ENCODE measurements at regions not wholly inside any gene's neighbourhood (a gene's known extent, or its start where the extent isn't known, plus 50 kb on each side); places are given as distances from the start of the nearest gene placed in this dataset.

DNA sequence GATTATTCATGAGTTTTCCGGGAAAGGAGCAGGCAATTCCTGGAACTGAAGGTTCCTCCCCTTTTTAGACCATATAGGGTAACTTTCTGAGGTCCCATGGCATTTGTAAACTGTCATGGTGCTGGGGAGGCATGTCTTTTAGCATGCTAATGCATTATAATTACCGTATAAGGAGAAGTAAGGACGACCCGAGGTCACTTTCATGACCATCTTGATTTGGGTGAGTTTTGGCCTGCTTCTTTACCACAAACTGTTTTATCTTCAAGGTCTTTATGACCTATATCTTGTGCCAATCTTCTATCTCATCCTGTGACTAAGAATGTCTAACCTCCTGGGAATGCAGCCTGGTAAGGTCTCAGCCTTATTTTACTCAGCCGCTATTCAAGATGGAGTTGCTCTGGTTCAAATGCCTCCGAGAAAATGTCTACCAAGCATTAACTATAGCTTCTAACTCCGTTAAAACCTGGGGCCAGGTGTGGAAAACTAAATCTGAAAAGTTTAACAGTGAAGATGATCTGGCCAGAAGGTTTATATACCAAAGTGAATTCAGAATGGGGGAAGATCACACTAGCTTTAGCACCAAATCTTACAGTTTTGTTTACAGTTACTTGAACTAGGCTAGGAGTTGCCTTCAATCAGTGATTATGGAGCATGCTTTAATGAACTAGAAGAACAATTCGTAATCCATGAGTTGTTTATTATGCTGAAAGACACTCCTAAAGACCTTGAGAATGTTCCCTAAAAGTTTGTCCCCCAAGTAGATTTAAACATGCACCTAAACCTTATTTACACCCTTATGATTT lies 80.0 kb upstream of the TOP1 start (continued):
- TF ChIP-seq, protein P1, sequence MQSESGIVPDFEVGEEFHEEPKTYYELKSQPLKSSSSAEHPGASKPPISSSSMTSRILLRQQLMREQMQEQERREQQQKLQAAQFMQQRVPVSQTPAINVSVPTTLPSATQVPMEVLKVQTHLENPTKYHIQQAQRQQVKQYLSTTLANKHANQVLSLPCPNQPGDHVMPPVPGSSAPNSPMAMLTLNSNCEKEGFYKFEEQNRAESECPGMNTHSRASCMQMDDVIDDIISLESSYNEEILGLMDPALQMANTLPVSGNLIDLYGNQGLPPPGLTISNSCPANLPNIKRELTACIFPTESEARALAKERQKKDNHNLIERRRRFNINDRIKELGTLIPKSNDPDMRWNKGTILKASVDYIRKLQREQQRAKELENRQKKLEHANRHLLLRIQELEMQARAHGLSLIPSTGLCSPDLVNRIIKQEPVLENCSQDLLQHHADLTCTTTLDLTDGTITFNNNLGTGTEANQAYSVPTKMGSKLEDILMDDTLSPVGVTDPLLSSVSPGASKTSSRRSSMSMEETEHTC (IDR thresholded peaks at IDR 0.05) = no peak
- TF ChIP-seq, protein P2, sequence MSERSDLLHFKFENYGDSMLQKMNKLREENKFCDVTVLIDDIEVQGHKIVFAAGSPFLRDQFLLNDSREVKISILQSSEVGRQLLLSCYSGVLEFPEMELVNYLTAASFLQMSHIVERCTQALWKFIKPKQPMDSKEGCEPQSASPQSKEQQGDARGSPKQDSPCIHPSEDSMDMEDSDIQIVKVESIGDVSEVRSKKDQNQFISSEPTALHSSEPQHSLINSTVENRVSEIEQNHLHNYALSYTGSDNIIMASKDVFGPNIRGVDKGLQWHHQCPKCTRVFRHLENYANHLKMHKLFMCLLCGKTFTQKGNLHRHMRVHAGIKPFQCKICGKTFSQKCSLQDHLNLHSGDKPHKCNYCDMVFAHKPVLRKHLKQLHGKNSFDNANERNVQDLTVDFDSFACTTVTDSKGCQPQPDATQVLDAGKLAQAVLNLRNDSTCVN (CRISPR knock-in tag; IDR thresholded peaks at IDR 0.05) = peak; percentile 97; the same call in 1 of the 2 replicates
- TF ChIP-seq PHF8 (IDR thresholded peaks at IDR 0.05; ENCODE audit: borderline replicate concordance, low read length) (no peak), MAZ (CRISPR knock-in tag; conservative IDR thresholded peaks at IDR 0.05 in 1 of 2, IDR thresholded peaks at IDR 0.05 in 1 of 2) (peak in 1 of 2 experiments; percentile 53; a peak in 1 of 4 replicates), FOXJ3 (CRISPR knock-in tag; IDR thresholded peaks at IDR 0.05) (no peak), ZZZ3 (IDR thresholded peaks at IDR 0.05) (no peak), RBM34 (IDR thresholded peaks at IDR 0.05; ENCODE audit: borderline replicate concordance, insufficient read depth, low read length) (no peak), SMAD3 (CRISPR knock-in tag; conservative IDR thresholded peaks at IDR 0.05) (peak; percentile 98), IFI16 (CRISPR knock-in tag; IDR thresholded peaks at IDR 0.05) (no peak), ZSCAN32 (CRISPR knock-in tag; IDR thresholded peaks at IDR 0.05) (no peak), NCOA2 (IDR thresholded peaks at IDR 0.05; ENCODE audit: partially characterized antibody in 2 of 2) (no peak)
- TF ChIP-seq, protein P3, sequence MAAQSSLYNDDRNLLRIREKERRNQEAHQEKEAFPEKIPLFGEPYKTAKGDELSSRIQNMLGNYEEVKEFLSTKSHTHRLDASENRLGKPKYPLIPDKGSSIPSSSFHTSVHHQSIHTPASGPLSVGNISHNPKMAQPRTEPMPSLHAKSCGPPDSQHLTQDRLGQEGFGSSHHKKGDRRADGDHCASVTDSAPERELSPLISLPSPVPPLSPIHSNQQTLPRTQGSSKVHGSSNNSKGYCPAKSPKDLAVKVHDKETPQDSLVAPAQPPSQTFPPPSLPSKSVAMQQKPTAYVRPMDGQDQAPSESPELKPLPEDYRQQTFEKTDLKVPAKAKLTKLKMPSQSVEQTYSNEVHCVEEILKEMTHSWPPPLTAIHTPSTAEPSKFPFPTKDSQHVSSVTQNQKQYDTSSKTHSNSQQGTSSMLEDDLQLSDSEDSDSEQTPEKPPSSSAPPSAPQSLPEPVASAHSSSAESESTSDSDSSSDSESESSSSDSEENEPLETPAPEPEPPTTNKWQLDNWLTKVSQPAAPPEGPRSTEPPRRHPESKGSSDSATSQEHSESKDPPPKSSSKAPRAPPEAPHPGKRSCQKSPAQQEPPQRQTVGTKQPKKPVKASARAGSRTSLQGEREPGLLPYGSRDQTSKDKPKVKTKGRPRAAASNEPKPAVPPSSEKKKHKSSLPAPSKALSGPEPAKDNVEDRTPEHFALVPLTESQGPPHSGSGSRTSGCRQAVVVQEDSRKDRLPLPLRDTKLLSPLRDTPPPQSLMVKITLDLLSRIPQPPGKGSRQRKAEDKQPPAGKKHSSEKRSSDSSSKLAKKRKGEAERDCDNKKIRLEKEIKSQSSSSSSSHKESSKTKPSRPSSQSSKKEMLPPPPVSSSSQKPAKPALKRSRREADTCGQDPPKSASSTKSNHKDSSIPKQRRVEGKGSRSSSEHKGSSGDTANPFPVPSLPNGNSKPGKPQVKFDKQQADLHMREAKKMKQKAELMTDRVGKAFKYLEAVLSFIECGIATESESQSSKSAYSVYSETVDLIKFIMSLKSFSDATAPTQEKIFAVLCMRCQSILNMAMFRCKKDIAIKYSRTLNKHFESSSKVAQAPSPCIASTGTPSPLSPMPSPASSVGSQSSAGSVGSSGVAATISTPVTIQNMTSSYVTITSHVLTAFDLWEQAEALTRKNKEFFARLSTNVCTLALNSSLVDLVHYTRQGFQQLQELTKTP (IDR thresholded peaks at IDR 0.05; ENCODE audit: low read depth in 1 of 2, partially characterized antibody in 2 of 2) = no peak
- TF ChIP-seq, protein P4, sequence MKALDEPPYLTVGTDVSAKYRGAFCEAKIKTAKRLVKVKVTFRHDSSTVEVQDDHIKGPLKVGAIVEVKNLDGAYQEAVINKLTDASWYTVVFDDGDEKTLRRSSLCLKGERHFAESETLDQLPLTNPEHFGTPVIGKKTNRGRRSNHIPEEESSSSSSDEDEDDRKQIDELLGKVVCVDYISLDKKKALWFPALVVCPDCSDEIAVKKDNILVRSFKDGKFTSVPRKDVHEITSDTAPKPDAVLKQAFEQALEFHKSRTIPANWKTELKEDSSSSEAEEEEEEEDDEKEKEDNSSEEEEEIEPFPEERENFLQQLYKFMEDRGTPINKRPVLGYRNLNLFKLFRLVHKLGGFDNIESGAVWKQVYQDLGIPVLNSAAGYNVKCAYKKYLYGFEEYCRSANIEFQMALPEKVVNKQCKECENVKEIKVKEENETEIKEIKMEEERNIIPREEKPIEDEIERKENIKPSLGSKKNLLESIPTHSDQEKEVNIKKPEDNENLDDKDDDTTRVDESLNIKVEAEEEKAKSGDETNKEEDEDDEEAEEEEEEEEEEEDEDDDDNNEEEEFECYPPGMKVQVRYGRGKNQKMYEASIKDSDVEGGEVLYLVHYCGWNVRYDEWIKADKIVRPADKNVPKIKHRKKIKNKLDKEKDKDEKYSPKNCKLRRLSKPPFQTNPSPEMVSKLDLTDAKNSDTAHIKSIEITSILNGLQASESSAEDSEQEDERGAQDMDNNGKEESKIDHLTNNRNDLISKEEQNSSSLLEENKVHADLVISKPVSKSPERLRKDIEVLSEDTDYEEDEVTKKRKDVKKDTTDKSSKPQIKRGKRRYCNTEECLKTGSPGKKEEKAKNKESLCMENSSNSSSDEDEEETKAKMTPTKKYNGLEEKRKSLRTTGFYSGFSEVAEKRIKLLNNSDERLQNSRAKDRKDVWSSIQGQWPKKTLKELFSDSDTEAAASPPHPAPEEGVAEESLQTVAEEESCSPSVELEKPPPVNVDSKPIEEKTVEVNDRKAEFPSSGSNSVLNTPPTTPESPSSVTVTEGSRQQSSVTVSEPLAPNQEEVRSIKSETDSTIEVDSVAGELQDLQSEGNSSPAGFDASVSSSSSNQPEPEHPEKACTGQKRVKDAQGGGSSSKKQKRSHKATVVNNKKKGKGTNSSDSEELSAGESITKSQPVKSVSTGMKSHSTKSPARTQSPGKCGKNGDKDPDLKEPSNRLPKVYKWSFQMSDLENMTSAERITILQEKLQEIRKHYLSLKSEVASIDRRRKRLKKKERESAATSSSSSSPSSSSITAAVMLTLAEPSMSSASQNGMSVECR (CRISPR knock-in tag; IDR thresholded peaks at IDR 0.05) = no peak
- TF ChIP-seq, protein P5, sequence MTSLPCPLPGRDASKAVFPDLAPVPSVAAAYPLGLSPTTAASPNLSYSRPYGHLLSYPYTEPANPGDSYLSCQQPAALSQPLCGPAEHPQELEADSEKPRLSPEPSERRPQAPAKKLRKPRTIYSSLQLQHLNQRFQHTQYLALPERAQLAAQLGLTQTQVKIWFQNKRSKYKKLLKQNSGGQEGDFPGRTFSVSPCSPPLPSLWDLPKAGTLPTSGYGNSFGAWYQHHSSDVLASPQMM (CRISPR knock-in tag; IDR thresholded peaks at IDR 0.05) = no peak

Measured in K562 (cell line).